OCI-LY1 (cell line): ENCODE measurements at regions not wholly inside any gene's neighbourhood (a gene's known extent, or its start where the extent isn't known, plus 50 kb on each side); places are given as distances from the start of the nearest gene placed in this dataset.

Experiments
- H2AFZ ChIP-seq: fragments of 200-600 bp; sonication (generic), shearing (Covaris generic); 2 replicates; pipeline ENCODE4 v1.6.0; 2014; ENCODE audit warnings: antibody characterized with exemption, mild to moderate bottlenecking, low read length
- H3F3A ChIP-seq: fragments of 200-600 bp; sonication (generic), shearing (Covaris generic); 2 replicates; pipeline ENCODE4 v1.6.0; 2014; ENCODE audit warnings: mild to moderate bottlenecking, antibody characterized with exemption, low read length, moderate library complexity; ENCODE audit not compliant: insufficient read depth
- H3K27ac ChIP-seq: fragments of 200-600 bp; sonication (generic); 2 replicates; pipeline ENCODE4 v1.5.1; 2014; ENCODE audit warnings: low read length, mixed run types, mild to moderate bottlenecking, low read depth; ENCODE audit not compliant: poor library complexity, severe bottlenecking
- H3K27me3 ChIP-seq: fragments of 200-600 bp; sonication (generic); 2 replicates; pipeline ENCODE4 v1.6.0; 2014; ENCODE audit warnings: antibody characterized with exemption, mild to moderate bottlenecking, low read length, moderate library complexity; ENCODE audit not compliant: insufficient read depth
- H3K36me3 ChIP-seq: fragments of 200-600 bp; sonication (generic); 2 replicates; pipeline ENCODE4 v1.6.1; 2014; ENCODE audit warnings: mild to moderate bottlenecking, antibody characterized with exemption, low read length, moderate library complexity, mixed read lengths; ENCODE audit not compliant: insufficient read depth
- H3K4me1 ChIP-seq: fragments of 200-600 bp; sonication (generic); 2 replicates; pipeline ENCODE4 v1.5.1; 2014; ENCODE audit warnings: mild to moderate bottlenecking, low read length, moderate library complexity; ENCODE audit not compliant: insufficient read depth, severe bottlenecking
- H3K4me2 ChIP-seq: fragments of 200-600 bp; sonication (generic), shearing (Covaris generic); 2 replicates; pipeline ENCODE4 v1.6.1; 2014; ENCODE audit warnings: low read length
- H3K4me3 ChIP-seq: fragments of 200-600 bp; sonication (generic); 2 replicates; pipeline ENCODE4 v1.5.1; 2014; ENCODE audit warnings: low read length, low read depth, mild to moderate bottlenecking, mixed read lengths; ENCODE audit not compliant: poor library complexity, severe bottlenecking
- H3K79me2 ChIP-seq: fragments of 200-600 bp; shearing (Covaris generic); 2 replicates; pipeline ENCODE4 v1.6.1; 2016; ENCODE audit warnings: mixed run types, low read length, mixed read lengths; ENCODE audit not compliant: insufficient read depth
- H3K9ac ChIP-seq: fragments of 200-600 bp; sonication (generic), shearing (Covaris generic); 2 replicates; pipeline ENCODE4 v1.6.1; 2014; ENCODE audit warnings: mild to moderate bottlenecking, low read length, mixed read lengths
- H3K9me2 ChIP-seq: fragments of 200-600 bp; sonication (generic), shearing (Covaris generic); 2 replicates; pipeline ENCODE4 v1.6.1; 2014; ENCODE audit warnings: low read depth, mild to moderate bottlenecking, low read length, mixed read lengths
- H3K9me3 ChIP-seq: fragments of 200-600 bp; shearing (Covaris generic); 2 replicates; pipeline ENCODE4 v1.6.1; 2014; ENCODE audit warnings: low read length, mixed read lengths
- H4K20me1 ChIP-seq: fragments of 200-600 bp; sonication (generic), shearing (Covaris generic); 2 replicates; pipeline ENCODE4 v1.6.0; 2016; ENCODE audit warnings: mild to moderate bottlenecking, low read length; ENCODE audit not compliant: insufficient read depth
- EZH2 ChIP-seq: fragments of 200-600 bp; sonication (generic), shearing (Covaris generic); IDR thresholded peaks from 2 replicates; pipeline ENCODE4 v1.8.0; 2017; ENCODE audit warnings: borderline replicate concordance, mixed run types, mild to moderate bottlenecking, antibody characterized with exemption, low read length, moderate library complexity, mixed read lengths
- TF ChIP-seq, protein P1 (sequence below): fragments of 200-600 bp; sonication (generic), shearing (Covaris generic); IDR thresholded peaks from 2 replicates; pipeline ENCODE4 v1.5.1; 2017; ENCODE audit warnings: mild to moderate bottlenecking, antibody characterized with exemption, low read length, moderate library complexity, mixed read lengths

DNA sequence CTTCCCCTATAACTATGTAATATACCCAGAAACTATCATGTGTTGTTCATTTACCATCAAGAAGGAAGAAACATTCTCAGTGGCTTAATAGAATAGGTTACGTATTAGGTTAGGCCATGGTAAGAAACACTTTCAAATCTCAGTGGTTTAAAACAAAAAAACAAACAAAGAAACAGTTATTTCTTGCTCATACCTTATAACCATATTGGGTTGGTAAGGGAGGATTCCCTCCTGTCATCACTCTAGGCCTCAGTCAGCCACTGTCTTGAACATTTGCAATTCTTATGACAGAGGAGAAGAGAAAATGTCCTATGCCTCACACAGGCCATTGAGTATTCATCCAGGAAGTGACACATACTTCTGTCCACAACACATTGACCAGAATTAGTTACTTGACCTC, 727.7 kb upstream of the NECTIN3 start:
- H3K9me3 ChIP-seq: no peaks in the 10 kb centered on the region
- no peaks in the 10 kb centered on the region for H3K9me2 ChIP-seq
- H3F3A ChIP-seq: no peaks in the 10 kb centered on the region
- no peaks in the 10 kb centered on the region for H4K20me1 ChIP-seq
- H3K9ac ChIP-seq: no peak overlapping the region
- H3K4me3 ChIP-seq: no peak overlapping the region
- H3K79me2 ChIP-seq: no peaks in the 10 kb centered on the region
- H3K36me3 ChIP-seq: no peaks in the 10 kb centered on the region
- TF ChIP-seq, protein P1, sequence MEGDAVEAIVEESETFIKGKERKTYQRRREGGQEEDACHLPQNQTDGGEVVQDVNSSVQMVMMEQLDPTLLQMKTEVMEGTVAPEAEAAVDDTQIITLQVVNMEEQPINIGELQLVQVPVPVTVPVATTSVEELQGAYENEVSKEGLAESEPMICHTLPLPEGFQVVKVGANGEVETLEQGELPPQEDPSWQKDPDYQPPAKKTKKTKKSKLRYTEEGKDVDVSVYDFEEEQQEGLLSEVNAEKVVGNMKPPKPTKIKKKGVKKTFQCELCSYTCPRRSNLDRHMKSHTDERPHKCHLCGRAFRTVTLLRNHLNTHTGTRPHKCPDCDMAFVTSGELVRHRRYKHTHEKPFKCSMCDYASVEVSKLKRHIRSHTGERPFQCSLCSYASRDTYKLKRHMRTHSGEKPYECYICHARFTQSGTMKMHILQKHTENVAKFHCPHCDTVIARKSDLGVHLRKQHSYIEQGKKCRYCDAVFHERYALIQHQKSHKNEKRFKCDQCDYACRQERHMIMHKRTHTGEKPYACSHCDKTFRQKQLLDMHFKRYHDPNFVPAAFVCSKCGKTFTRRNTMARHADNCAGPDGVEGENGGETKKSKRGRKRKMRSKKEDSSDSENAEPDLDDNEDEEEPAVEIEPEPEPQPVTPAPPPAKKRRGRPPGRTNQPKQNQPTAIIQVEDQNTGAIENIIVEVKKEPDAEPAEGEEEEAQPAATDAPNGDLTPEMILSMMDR: no peak
- no peak for TF ChIP-seq EZH2
- H3K27me3 ChIP-seq: no peaks in the 10 kb centered on the region
- H3K4me1 ChIP-seq: no peaks in the 10 kb centered on the region
- H3K4me2 ChIP-seq: no peak overlapping the region
- H2AFZ ChIP-seq: no peak overlapping the region
- H3K27ac ChIP-seq: no peak overlapping the region

DNA sequence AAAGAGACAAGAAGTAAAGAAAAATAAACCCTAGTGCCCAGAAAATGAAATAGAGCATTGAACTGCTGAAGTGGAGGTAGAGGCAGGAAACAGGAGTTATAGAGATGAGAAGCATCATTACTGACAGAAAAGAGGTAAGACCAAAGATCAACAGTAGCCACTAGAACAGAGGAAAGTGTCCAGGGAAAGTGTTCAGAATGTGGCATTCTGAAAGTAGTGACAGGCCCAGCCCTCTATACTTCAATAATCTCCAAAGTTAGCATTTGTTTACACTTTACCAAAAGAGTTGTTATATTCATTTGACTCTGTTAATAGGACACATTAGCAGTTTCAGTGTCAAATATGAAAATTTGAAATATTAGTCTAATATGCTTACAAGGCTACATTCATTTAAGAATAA, 727.1 kb upstream of the NECTIN3 start:
- Histone ChIP-seq H3K36me3 (no peaks in the 10 kb centered on the region), H3K4me1 (no peaks in the 10 kb centered on the region), H3K9me3 (no peaks in the 10 kb centered on the region), H2AFZ (no peak overlapping the region), H3K4me2 (no peak overlapping the region), H4K20me1 (no peaks in the 10 kb centered on the region), H3K9ac (no peak overlapping the region), H3K9me2 (no peaks in the 10 kb centered on the region), H3K27ac (no peak overlapping the region), H3K27me3 (no peaks in the 10 kb centered on the region), H3K79me2 (no peaks in the 10 kb centered on the region), H3F3A (no peaks in the 10 kb centered on the region), H3K4me3 (no peak overlapping the region)
- TF ChIP-seq EZH2: no peak
- TF ChIP-seq, protein P1: no peak

DNA sequence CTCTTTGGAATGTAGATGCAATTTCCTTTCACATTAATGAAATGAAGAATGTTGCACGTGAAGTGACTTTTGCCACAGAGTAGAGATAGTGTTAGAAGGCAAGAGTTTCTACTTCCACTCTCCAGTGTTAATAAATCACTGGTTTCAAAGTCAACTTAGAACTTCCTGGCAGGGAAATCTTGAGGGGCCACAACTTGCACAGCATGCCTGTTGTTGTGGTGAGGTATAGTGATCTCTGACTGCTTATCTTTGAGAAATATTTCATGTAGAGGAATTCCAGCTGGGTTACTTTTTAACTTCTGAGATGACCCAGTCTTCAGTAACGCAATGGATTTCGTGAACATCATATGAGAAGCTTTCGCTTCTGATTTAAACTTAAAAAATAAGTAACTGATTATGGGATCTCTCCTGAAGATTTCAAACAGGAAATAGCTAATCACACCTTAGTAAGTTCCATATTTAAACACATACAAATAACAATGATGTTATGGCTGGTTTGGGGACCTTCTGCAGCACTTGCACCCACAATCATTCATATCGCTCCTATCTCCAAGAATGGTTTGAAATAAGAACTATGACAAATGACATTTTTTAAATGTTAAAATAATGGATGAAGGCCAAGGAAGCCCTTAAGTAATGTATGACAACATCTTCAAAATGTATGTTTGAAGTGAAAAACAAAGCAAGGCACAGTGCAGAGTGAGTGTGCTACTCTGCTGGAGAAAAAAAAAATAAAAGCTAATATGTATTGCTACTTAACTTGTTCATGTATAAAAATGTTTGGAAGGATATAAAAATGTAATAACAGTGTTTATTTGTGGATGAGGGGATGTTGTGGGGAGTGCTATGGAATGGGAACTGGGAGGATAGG, 726.5 kb upstream of the NECTIN3 start:
- Histone ChIP-seq H3K4me2 (no peak overlapping the region), H3K27ac (no peak overlapping the region), H3K79me2 (no peaks in the 10 kb centered on the region), H3K4me3 (no peak overlapping the region), H3K9me3 (no peaks in the 10 kb centered on the region), H3K4me1 (no peaks in the 10 kb centered on the region), H4K20me1 (no peaks in the 10 kb centered on the region), H3K36me3 (no peaks in the 10 kb centered on the region), H3F3A (no peaks in the 10 kb centered on the region), H3K9ac (no peak overlapping the region), H3K27me3 (no peaks in the 10 kb centered on the region), H2AFZ (no peak overlapping the region), H3K9me2 (no peaks in the 10 kb centered on the region)
- no peak for TF ChIP-seq EZH2
- TF ChIP-seq, protein P1: no peak
